Midbrain (tissue), 1 donor: ENCODE measurements at regions not wholly inside any gene's neighbourhood (a gene's known extent, or its start where the extent isn't known, plus 50 kb on each side); places are given as distances from the start of the nearest gene placed in this dataset.
A peak's percentile ranks its signal among the peaks of the same experiment; 100 is the strongest.
"Not testable (repeated sequence)": the region's sequence is repeated elsewhere in the genome, so short reads cannot be mapped to it uniquely, and the experiment has no call there.

ENCODE experiments used
- DNase-seq: peaks from one replicate; lab custom pipeline; 2025; lab: John Stamatoyannopoulos, UW

DNA sequence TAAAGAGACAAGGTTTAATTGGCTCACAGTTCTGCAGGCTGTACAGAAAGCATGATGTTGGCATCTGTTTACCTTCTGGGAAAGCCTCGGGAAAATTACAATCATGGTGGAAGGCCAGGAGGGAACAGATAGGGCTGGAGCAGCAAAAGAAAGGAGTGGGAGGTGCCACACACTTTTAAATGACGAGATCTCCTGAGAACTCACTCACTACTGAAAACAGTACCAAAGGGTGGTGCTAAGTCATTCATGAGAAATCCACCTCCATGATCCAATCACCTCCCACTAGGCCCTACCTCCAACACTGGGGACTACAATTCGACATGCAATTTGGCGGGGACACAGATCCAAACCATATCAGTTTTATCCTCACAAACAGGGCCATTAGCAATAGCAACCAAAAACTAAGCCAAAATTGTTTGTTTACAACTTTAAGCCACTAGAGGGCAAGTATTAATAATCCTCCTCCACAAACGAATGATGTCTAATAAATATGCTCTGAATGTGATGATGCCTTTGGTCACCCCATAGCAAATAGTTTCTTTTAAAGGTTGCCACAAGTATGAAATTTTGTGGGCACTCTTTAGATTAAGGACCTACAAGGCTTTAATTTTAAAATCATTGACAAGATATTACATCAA, 129.2 kb upstream of the NRBF2 start:
- DNase-seq: no peak

DNA sequence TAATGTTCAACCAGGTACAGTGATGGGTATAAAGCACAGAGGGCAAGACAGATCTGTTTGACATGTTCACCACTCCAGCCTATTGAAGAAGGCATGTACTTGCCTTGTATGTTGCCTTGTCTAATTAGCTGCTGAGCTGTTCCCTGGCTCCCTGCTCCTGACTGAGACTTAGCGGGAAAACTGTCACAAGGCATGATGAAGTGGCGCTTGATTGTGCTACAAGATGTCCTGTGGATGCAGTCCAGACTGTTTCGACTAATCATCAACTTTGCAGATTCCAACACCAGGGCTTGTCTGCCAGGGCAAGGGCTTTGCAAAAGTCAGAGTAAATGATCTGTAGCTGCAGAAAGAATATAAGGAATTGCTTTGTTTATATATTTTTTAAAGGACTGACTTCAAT, 136.2 kb upstream of the NRBF2 start:
- DNase-seq: no peak

DNA sequence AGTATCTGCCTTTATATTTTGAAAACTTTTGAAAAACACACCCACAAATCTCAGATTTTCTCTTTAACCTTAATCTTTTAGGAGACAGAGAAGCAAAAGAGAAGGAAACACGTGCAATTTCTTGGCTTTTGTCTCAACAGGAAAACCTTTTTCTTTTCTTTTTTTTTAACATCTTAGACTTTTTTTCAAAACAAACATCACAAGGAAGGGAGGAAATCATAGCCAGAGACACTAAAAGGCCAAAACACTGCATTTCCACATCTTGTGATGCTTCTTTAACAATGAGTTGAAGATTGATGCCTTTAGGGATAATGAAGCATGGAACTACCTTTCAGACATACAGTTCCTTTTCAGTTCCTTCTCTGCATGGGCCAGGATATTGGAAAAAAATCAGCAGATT, 136.6 kb upstream of the NRBF2 start:
- no peak for DNase-seq

DNA sequence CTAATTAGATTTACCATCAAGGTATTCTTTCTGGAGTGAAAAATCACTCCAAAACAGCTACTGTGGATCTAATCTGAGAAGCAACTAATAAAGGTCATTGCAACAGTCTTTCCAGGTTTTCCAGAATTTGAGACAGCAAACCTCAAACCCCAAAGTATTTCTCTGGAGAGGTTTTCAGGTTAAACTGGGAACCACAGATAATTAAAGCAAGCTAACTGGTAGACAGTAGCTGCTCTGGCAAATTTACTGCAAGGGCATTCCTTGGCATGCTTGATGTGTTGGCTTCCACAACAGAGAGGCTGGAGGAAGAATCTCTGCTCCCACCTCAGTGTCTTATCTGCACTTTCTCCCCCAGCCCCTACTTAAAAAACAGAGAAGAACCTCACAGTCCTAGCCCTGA, 140.0 kb upstream of the NRBF2 start:
- DNase-seq: no peak

DNA sequence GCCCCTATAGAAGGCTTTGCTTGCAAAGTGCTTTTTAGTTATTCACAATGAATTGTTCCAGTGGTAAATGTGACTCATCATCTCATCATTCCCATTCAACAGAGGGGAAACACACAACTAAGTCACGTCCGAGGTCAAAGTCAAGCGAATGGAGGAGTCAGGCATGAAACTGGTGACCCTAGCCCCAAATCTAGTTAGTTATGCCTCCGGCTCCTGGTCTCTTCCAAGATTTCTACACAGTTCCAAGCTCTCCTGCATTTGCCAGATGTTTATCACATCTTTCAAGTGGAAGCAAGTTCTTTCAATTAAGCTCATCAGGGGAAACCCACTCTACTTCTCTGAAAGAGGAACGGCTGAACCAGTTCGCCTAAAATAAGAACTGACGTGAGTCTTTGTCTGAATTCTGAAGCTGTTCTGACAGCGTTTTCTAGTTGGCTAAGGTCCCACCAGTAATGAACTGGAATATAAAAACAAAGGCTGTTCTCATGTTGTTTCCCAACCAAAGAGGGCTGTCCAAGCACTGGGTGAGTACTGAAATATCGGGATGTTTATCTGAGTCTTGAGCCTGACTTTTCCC, 140.9 kb upstream of the NRBF2 start:
- DNase-seq: peak; percentile 53

DNA sequence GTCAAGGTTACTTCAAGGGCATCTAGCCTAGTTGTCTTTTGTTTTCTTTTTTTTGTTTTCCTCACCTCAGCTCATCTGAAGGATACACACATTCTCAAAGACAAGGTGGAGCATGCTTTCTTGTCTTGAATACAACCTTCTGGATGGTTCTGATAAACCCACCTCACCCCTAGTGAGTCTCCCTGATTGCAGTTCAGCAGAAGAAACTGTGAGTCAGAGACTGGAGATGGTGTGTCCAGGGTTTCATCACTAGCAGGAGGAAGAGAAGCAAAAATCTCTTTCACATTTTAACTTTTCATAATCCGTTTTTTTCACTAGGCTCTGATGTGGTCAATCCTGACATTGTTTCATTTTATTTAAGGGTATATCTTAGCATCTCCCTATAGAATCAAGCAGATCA, 143.0 kb upstream of the NRBF2 start:
- no peak for DNase-seq

DNA sequence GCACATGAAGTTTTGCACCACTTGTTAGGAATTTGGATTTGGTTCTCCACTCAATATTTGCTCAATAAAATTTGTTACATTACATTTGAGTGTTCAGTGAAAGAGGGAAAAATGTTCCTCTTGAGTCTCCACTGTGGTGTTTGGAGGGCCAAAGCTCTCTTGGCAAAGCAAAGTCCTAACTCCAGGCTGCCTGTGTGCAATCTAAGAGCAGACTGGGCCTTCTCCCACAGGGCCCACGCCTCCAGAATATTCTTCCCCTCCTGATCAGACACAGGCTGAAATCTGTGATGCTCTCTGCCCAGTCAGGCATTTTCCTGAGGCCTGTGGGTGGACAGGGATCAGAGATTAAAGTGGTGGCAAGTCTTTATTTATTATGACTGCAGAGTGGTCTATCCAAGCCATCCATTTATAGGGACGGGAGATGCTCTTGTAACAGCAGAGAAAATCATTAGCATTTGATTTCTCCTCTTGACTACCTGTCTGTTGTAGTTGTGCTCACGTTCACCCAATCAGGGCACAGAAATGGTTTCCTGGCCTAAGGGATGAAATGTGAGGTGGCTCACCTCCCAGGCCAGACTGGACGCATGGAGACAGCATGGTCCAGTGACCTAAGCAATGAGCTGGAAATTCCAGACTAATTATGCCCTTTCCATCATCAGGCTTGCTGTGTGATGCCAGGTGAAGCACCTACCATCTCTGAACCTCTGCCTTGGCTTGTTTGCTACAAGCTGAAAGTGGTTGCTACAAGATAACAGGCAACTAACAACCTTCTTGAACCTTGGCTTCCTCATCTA, 147.1 kb upstream of the NRBF2 start:
- no peak for DNase-seq

DNA sequence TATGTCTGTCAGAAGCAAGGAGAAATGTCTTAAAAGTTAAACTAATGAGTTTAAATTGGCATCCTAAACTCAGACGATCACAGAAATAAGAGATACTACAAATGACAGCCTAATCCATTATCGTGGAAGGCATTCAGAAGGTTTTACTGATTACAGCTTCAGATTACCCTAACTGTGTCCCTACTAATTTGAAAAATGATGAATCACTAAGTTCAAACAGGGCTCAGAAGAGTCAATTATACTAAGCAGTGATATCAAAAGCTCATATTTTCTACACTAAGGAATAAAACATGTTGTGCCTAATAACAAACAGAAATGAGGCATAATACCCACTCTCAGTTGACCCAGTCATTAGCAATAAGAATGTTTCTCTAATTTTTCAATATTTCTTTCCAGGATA, 152.0 kb upstream of the NRBF2 start:
- no peak for DNase-seq

DNA sequence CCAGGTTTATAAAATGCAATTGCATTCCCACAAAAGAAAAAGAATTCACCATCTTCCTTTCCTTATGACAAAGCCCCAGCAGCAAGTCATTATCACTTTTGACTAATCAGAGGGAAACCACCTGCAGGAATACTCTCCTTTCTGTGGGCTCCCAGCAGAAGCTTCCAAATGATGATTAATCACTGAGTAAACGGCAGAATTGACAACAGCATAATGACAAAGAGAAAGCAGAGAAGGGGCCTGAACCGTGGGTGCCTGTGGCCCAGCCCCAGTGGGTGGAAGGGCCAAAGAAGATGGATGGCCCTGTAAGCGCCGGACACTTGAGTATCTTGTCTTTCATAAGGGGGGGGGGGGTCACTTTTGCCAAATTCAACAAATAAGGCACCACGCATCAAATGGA, 152.4 kb upstream of the NRBF2 start:
- DNase-seq: no peak

DNA sequence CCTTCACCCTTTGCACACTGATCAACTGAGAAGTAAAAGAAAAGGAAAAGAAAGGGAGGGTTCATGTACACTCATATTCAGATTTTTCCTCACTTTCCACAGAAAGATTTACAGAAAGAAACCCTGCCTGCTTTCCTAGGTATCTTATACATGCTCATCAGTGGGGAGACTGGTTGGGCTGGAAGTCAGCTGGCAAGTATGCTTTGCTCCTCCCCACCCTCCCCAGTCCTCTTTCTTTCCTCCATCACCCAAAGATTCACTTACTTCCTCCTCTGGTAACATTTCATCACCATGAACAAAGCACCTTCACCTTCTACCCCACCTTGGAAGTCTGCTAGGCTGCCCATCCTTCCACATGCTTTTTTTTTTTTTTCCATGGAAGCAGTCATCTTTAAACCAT, 153.2 kb upstream of the NRBF2 start:
- no peak for DNase-seq

DNA sequence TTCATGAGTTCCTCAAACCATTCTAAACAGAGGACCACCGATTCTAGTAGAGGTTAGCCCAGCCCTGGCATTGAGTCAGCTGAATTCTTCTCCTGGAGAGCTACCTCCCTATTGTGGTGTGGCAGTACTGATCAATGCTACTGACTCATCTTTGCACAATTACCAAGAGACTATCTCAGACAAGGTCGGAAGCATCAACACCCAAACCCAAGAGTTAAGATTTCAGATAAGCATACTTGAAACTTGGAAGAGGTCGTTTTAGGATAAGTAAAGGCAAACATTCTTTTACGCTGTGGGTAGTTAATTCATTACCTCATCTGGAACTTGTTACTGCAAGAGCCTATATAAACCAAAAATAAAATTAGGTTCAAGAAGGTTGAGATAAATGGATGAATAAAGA, 154.6 kb upstream of the NRBF2 start:
- DNase-seq: no peak

DNA sequence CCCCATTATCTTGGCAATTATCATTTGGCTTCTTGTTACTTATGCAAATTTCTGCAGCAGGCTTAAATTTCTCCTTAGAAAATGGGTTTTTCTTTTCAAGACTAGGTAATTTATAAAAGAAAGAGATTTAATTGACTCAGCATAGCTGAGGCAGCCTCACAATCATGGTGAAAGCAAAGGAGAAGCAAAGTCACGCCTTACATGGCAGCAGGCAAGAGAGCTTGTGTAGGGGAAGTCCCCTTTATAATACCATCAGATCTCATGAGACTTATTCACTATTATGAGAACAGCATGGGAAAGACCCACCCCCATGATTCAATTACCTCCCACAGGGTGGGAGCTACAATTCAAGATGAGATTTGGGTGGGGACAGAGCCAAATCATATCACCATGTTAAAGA, 158.3 kb upstream of the NRBF2 start:
- not testable (repeated sequence) for DNase-seq

DNA sequence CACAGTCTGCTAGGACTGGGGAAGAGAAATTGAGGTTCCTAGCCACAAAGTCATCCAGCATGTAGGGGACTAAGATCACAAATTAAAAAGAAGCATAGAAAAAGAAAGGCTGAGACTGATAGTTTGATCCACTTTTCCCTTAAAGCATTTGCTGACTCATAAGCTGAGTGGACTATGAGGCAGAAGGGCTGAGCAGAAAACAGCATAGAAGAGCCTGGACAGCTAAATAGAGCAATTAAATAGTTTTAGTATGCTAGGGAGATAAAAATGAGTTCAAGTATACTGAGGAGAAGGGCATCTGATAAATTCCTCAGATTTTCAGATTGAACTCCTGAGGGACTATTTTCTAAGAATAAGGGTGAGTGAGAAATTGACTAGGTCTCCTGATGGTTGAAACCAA, 155.9 kb upstream of the EGR2 start:
- no peak for DNase-seq

DNA sequence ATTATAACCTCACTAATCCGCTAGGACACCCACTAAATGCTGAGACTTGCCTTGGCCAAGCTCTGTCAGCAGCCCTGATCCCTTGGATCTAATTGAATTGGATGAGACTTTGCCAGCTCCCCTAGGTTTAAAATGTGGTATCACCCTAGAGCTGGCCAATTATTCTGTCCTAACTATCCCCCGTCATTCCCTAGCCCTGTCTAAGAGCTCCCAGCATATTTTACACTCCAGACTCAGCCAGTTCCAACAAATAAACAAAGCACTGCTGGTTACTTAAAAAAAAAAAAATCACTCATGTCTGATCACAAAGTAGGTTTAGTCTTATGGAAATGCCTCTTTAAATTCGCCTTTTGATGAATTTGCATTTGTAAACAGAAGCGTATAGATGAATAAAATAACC, 147.9 kb upstream of the EGR2 start:
- no peak for DNase-seq

DNA sequence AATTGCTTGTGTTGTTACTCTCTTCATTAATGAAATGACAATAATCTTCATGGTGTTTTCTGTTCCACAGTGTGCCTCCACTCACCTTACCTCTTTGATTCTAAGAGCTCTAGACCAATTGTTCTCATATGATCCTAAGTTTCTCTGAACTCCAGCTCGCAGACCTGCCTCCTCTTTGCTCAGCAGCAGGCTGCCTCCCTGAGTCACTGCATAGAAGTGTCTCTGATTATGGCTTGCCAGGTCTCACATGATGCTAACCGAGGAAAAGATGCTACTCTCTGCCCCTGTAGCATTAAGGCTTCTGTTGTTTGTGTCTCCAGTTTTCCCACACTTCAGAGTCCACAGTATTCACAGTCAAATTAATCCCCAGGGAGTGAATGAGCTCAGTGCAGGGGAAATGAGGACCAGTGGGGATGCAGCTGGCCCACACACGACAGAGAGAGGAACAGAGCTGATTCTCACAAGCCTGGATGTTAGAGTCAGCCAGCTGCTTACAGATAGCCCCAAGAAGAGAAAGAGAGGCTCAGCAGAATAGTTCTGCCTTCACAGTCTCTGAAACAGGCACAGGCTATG, 145.9 kb upstream of the EGR2 start:
- no peak for DNase-seq

DNA sequence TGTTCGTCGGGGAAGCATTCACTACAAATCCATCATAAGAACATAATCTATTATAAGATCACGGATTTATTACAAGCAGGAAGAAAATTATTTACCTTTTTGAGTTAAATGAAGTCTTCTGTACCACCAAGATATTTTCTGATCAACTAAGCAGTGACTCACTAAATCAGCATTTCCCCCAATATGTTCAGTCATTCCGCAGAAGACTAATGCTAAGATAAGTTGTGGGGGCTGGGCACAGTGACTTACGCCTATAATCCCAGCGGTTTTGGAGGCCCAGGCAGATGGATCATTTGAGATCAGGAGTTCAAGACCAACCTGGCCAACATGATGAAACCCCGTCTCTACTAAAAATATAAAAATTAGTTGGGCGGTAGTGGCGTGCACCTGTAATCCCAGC, 144.2 kb upstream of the EGR2 start:
- DNase-seq: no peak

DNA sequence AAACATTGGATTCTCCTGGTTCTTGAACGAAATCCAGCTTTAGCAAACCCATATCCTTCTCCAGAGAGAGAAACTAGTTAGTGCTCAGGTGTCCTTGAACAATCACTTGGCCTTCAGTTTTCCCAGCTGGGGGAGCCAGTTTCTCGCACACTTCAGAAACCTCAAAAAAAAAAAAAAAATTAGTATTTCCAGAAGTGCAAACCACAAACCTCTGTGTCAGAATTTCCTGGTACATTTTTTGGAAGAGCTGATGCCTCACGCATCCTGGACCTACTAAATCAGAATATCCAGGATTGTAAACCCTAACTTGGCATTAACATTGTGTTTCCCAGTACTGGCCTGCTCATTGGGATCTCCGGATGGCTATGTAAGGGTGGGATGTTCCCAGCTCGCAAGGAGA, 143.4 kb upstream of the EGR2 start:
- no peak for DNase-seq

DNA sequence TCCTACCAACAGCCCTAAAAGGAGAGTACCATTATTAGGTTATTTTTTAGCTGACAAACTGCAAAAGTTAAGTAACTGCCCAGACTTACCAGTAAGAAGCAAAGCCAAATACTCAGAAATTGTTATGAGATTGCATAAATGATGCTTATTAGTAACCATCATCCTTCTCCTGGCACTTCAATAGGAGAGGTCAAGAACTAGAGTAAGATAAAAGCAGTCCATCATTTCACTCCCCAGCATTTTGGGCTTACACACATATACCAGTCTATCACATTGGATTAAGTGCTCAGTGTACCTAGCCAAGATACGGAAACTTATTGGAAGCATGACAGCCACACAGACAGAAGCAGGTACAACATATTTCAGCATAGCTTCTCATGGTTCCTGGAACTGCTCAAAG, 142.8 kb upstream of the EGR2 start:
- no peak for DNase-seq

DNA sequence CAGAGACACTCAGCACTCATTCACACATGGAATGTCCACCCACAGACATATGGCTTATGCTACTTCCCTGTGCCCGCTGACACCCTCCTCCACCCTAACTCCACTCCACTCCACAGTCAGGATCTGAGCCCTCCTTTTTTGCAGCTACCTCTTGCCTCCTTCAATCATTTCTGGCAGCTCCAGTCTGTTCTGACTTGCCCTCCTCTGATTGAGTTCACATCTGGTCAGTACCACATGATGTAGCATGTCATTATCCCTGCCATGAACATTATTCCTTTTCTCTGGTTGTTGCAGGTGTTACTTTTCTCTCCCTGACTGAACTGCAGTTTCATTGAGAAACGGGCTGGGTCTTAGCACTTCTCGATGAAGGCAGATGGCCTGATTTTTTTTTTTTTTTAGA, 130.1 kb upstream of the EGR2 start:
- no peak for DNase-seq

DNA sequence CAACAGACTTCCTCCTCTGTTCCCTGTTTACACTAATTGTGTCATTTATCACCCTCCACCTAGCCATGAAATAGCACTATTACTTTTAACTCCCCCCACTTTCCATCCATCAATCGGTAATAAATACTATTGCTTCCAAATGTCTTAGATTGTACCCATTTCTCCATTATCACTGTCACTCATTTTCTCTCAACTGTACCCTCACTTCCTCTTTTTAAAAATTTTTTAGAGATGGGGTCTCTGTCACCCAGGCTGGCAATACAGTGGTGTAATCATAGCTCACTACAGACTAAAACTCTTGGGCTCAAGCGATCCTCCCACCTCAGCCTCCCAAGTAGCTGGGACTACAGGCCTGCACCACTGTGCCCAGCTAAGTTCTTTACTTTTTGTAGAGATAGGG, 123.5 kb upstream of the EGR2 start:
- DNase-seq: no peak

DNA sequence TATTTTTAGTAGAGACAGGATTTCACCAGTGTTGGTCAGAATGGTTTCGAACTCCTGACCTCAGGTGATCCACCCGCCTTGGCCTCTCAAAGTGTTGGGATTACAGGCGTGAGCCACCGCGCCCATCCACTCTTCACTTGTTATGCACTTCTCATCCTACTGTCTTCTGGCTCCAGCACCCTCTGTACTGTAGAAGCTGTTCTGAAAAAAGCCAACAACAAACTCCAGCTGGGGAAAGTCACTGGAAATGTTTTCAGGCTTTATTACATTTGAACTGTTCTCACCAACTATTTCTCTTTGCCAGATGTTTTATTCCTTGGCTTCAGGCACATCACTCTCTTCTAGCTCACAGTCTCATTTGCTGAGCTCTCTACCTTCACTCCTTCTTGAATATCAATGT, 122.5 kb upstream of the EGR2 start:
- DNase-seq: no peak

DNA sequence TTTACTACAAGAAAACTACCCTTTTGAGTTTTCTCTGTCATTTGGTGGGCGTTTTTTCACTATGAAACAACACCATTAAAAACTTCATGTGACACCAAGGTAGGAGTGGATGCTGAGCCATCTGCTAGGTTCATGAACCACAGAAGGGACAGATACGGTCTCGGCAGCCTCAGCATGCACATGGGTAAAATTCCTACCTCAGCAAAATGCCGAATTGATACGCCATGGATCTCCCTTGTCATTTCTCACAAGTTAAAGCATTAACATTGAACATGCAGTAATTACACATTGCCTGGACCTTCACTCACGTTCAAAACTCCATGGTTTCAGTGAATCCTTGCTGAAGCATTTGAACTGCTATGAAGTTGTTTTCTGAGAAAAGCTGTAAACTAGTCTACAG, 121.5 kb upstream of the EGR2 start:
- no peak for DNase-seq

DNA sequence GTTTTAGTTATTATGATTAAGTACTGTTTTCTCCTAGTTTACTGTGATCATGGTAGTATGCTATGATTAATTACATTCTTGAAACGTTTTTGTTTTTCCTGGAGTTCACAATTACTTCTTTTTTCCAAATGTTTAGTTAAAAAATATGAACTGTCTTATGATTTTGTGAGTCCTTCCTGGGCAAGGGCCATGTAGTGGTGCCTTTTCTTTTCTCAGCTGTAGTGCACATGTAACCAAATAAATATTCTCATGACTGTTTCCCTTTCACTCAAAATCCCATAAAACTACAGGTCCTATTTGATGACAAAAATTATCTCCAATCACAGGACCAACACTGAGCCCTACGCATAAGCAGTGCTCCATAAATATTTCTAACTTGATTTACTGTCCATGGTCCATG, 118.9 kb upstream of the EGR2 start:
- DNase-seq: no peak
